GM12878 (cell line): ENCODE measurements at regions not wholly inside any gene's neighbourhood (a gene's known extent, or its start where the extent isn't known, plus 50 kb on each side); places are given as distances from the start of the nearest gene placed in this dataset.

Experiments used
- ATAC-seq: fragments of 200-7000 bp; cut with Tn5 transposase; 3 replicates; pipeline ENCODE4 v1.9.1; 2020; ENCODE audit warnings: mild to moderate bottlenecking, moderate library complexity
- BruUV-seq: library from RNA; stranded (reverse); fragments of 400-500 nt; replicated peaks from 2 replicates; lab custom pipeline; 2021; lab: Mats Ljungman, UMichigan
- CTCF ChIA-PET: fragments of 300-600 bp; sonication (Branson Sonifier 250); formaldehyde crosslinking; extraction: SDS; loops from one replicate; lab custom pipeline; 2021; ENCODE audit warnings: inconsistent platforms; lab: Yijun Ruan, JAX
- POLR2A ChIA-PET: fragments of 350-600 bp; formaldehyde crosslinking; extraction: SDS; loops from one replicate; lab custom pipeline; 2021; ENCODE audit warnings: inconsistent platforms; lab: Charles Lee
- RAD21 ChIA-PET: fragments of 300-600 bp; sonication (Branson Sonifier 250); formaldehyde crosslinking; loops from one replicate; lab custom pipeline; 2023; ENCODE audit warnings: antibody characterized with exemption; ENCODE audit not compliant: unreplicated experiment; lab: Charles Lee
- SMC1A ChIA-PET: fragments of 300-600 bp; sonication (Branson Sonifier 250); formaldehyde crosslinking; loops from one replicate; lab custom pipeline; 2023; ENCODE audit not compliant: unreplicated experiment, uncharacterized antibody; lab: Charles Lee
- DNase-seq: peaks from one replicate; pipeline ENCODE4 v3.0.0-alpha.2; 2011; ENCODE audit warnings: low read depth, low spot score
- FAIRE-seq: peaks from 3 replicates; lab custom pipeline; 2011; peaks lifted over from hg19 to GRCh38; lab: Jason Lieb, UNC
- H2AFZ ChIP-seq: 2 replicates; pipeline ENCODE4 v1.6.0; 2011; ENCODE audit warnings: low read depth, low read length, control low read depth; ENCODE audit not compliant: control insufficient read depth
- H3K27ac ChIP-seq: 2 replicates; pipeline ENCODE4 v1.5.1; 2011; ENCODE audit warnings: control low read depth; ENCODE audit not compliant: control insufficient read depth, insufficient read depth
- H3K27me3 ChIP-seq, 2 experiments: replicated peaks in 1 of 2; 2 replicates each; pipeline versions ENCODE4 v1.6.0 to v1.6.1; 2011; ENCODE audit warnings: low read length in 1 of 2; ENCODE audit not compliant: control insufficient read depth in 2 of 2, insufficient read depth in 2 of 2
- H3K36me3 ChIP-seq, 2 experiments: 2 replicates each; pipeline ENCODE4 v1.5.1; 2011; ENCODE audit warnings: low read length in 1 of 2; ENCODE audit not compliant: control insufficient read depth in 2 of 2, insufficient read depth in 2 of 2
- H3K4me1 ChIP-seq: 2 replicates; pipeline ENCODE4 v1.6.1; 2011; ENCODE audit warnings: mild to moderate bottlenecking, low read length, moderate library complexity, mixed read lengths; ENCODE audit not compliant: control insufficient read depth, insufficient read depth
- H3K4me2 ChIP-seq: 2 replicates; pipeline ENCODE4 v1.6.0; 2011; ENCODE audit warnings: control low read depth; ENCODE audit not compliant: control insufficient read depth, insufficient read depth
- H3K4me3 ChIP-seq: fragments of 200-600 bp; sonication (generic); 2 replicates; pipeline ENCODE4 v1.5.1; 2016
- H3K79me2 ChIP-seq: 2 replicates; pipeline ENCODE4 v1.6.0; 2011; ENCODE audit warnings: low read length; ENCODE audit not compliant: control insufficient read depth, insufficient read depth
- H3K9ac ChIP-seq: 2 replicates; pipeline ENCODE4 v1.8.0; 2011; ENCODE audit warnings: low read length, control low read depth, mixed read lengths; ENCODE audit not compliant: control insufficient read depth, insufficient read depth
- H3K9me3 ChIP-seq: replicated peaks from 3 replicates; pipeline ENCODE4 v1.5.1; 2011; ENCODE audit warnings: mild to moderate bottlenecking, low read length; ENCODE audit not compliant: control insufficient read depth, insufficient read depth
- H4K20me1 ChIP-seq: 2 replicates; pipeline ENCODE4 v1.6.0; 2011; ENCODE audit not compliant: control insufficient read depth, insufficient read depth
- ESRRA ChIP-seq: IDR thresholded peaks from 2 replicates; pipeline ENCODE4 v1.6.1; 2012; ENCODE audit warnings: mild to moderate bottlenecking, low read length, improper control_type of control experiment
- EZH2 ChIP-seq: IDR thresholded peaks from 2 replicates; pipeline ENCODE4 v1.6.1; 2012; ENCODE audit warnings: low read depth, mild to moderate bottlenecking, control low read depth, inconsistent platforms, low read length, borderline replicate concordance; ENCODE audit not compliant: control insufficient read depth
- HCFC1 ChIP-seq: fragments of 150-350 bp; IDR thresholded peaks from 2 replicates; pipeline ENCODE4 v1.6.1; 2014; ENCODE audit warnings: low read length
- KAT2A ChIP-seq: conservative IDR thresholded peaks from 2 replicates; pipeline ENCODE4 v1.6.1; 2011; ENCODE audit warnings: low read depth, low read length; ENCODE audit not compliant: control insufficient read depth
- KLF5 ChIP-seq: fragments of 450-650 bp; IDR thresholded peaks from 2 replicates; pipeline ENCODE4 v1.6.1; 2014; ENCODE audit warnings: mild to moderate bottlenecking; ENCODE audit not compliant: partially characterized antibody
- MTA3 ChIP-seq: IDR thresholded peaks from 2 replicates; pipeline ENCODE4 v1.6.1; 2012; ENCODE audit warnings: low read length, inconsistent platforms, borderline replicate concordance
- MYC ChIP-seq: IDR thresholded peaks from 2 replicates; pipeline ENCODE4 v1.6.1; 2011; ENCODE audit warnings: mild to moderate bottlenecking, low read length, moderate library complexity, inconsistent platforms; ENCODE audit not compliant: insufficient read depth, insufficient replicate concordance, insufficient read length, severe bottlenecking
- PKNOX1 ChIP-seq: fragments of 450-650 bp; IDR thresholded peaks from 2 replicates; pipeline ENCODE4 v1.6.1; 2016; ENCODE audit warnings: mild to moderate bottlenecking
- PML ChIP-seq: IDR thresholded peaks from 2 replicates; pipeline ENCODE4 v1.6.1; 2012; ENCODE audit warnings: low read length, inconsistent platforms
- SMAD5 ChIP-seq: IDR thresholded peaks from 2 replicates; pipeline ENCODE4 v1.6.1; 2016; ENCODE audit warnings: antibody characterized with exemption, low read depth
- SREBF2 ChIP-seq: IDR thresholded peaks from 2 replicates; pipeline ENCODE4 v1.6.1; 2012; ENCODE audit warnings: mild to moderate bottlenecking, low read length
- WGBS: methylation state at CpG from one replicate; pipeline ENCODE4 v1.1.6; 2016; ENCODE audit warnings: low lambda C conversion rate; ENCODE audit not compliant: insufficient replicate concordance, insufficient coverage; ENCODE audit errors: missing lambda C conversion rate; 5-methylcytosine and 5-hydroxymethylcytosine counted together
- in situ Hi-C: fragments of 300-500 bp; cut with MboI; formaldehyde crosslinking; loops from 9 replicates; pipeline ENCODE4 v1.14.3; 2018; ENCODE audit warnings: mixed read lengths
- intact Hi-C: fragments of 100-400 bp; cut with micrococcal nuclease; formaldehyde crosslinking; loops from one replicate; pipeline ENCODE4 v1.14.2; 2022; ENCODE audit not compliant: unreplicated experiment

DNA sequence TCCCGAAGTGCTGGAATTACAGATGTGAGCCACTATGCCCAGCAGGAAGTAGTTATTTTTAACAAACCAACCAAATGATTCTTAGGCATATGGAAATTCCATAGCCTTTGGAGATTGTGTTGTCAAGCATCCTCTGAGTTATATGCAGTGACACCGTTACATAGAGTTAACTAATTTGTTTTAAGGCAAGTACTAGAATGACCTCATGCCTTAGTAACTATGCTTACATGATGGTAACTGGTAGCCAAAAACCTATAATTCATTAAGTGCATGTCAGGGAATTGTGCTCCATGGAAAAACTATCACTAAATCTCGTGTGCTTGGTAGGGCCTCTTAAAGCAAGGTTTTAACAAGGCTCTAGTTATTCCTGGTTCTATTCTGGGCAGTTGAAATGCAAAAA lies 392.8 kb downstream of the TUSC7 start:
- H3K27me3 ChIP-seq: no peaks in the 10 kb centered on the region; a peak in 1 of 4 replicates
- H3K4me2 ChIP-seq: no peak overlapping the region
- H3K79me2 ChIP-seq: no peaks in the 10 kb centered on the region
- H3K9me3 ChIP-seq: no peaks in the 10 kb centered on the region
- in situ Hi-C loops: no loop called here
- intact Hi-C loops: no loop called here
- FAIRE-seq (no peak), ATAC-seq (no peak), DNase-seq (no peak)
- WGBS: 40% methylated on average over 3 of the region's 3 CpGs
- BruUV-seq: no TSS peak
- H3K36me3 ChIP-seq: no peaks in the 10 kb centered on the region
- ChIA-PET SMC1A (no interaction called here), RAD21 (no interaction called here), CTCF (interaction anchor here (1.5 kb wide), 1 partner anchor 8 kb away, joined by 3 read pairs; no protein-coding TSS in a partner anchor), POLR2A (no interaction called here)
- no peaks in the 10 kb centered on the region for H3K4me1 ChIP-seq
- H3K27ac ChIP-seq: no peak overlapping the region
- H4K20me1 ChIP-seq: no peaks in the 10 kb centered on the region
- TF ChIP-seq KLF5: no peak
- no peak for TF ChIP-seq EZH2
- no peak for TF ChIP-seq SMAD5
- no peak for TF ChIP-seq SREBF2
- TF ChIP-seq MYC: no peak
- TF ChIP-seq MTA3: no peak
- no peak for TF ChIP-seq PML
- no peak for TF ChIP-seq KAT2A
- no peak for TF ChIP-seq HCFC1
- no peak for TF ChIP-seq ESRRA
- no peak for TF ChIP-seq PKNOX1
- no peak overlapping the region for H3K4me3 ChIP-seq
- no peak overlapping the region for H2AFZ ChIP-seq
- no peak overlapping the region for H3K9ac ChIP-seq
